ENCODE measurements at regions not wholly inside any gene's neighbourhood (a gene's known extent, or its start where the extent isn't known, plus 50 kb on each side); places are given as distances from the start of the nearest gene placed in this dataset.

DNA sequence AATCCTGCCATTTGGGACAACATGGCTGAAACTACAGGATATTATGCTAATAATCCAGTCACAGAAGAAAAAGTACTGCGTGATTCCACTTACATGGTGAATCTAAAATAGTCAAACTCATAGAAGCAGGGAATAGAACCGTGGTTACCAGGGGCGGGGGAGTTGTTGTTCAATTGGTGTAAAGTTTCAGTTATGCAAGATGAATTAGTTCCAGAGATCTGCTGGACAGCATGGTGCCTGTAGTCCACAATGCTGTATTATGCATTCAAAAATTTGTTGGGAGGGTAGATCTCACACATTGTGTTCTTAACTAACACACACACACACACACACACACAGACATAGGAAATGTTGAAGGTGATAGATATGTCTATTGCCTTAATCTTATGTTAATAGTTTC is 480.5 kb downstream of the DMRT2 start:
- TF ChIP-seq POLR2AphosphoS5 (IDR thresholded peaks at IDR 0.05) (no peak), POLR2A (IDR thresholded peaks at IDR 0.05) (no peak)
- ATAC-seq (ENCODE audit: low FRiP score in 2 of 2) (no peak), DNase-seq (no peak)
- H3K4me1 ChIP-seq = no peaks in the 10 kb centered on the region
- 86 to 89% methylated on average over 3 of the region's 3 CpGs for WGBS, 2 donors
- H3K27me3 ChIP-seq = no peaks in the 10 kb centered on the region
- no peak overlapping the region for H3K27ac ChIP-seq
- no peaks in the 10 kb centered on the region for H3K9me3 ChIP-seq
- no peaks in the 10 kb centered on the region for H3K36me3 ChIP-seq
- no peak overlapping the region for H3K4me3 ChIP-seq

DNA sequence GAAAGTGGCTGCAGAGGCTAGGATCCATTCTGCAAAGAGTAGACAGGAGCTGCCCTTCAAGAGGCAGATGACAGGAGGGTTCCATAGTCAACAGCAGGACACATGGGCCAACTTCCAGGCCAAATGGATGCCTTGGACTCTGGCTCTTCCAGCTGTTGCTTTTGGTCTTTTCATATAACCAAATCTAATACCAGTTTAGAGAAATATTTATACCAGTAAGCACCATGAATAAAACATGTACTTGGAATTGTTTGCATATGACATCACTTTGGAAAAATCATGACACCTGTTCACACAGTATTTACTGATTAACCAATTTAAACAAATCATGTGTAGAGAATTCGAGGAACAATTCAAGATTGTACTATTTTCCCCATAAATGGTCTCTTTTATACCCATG is 481.3 kb downstream of the DMRT2 start:
- H3K4me1 ChIP-seq = no peaks in the 10 kb centered on the region
- TF ChIP-seq, protein P1, sequence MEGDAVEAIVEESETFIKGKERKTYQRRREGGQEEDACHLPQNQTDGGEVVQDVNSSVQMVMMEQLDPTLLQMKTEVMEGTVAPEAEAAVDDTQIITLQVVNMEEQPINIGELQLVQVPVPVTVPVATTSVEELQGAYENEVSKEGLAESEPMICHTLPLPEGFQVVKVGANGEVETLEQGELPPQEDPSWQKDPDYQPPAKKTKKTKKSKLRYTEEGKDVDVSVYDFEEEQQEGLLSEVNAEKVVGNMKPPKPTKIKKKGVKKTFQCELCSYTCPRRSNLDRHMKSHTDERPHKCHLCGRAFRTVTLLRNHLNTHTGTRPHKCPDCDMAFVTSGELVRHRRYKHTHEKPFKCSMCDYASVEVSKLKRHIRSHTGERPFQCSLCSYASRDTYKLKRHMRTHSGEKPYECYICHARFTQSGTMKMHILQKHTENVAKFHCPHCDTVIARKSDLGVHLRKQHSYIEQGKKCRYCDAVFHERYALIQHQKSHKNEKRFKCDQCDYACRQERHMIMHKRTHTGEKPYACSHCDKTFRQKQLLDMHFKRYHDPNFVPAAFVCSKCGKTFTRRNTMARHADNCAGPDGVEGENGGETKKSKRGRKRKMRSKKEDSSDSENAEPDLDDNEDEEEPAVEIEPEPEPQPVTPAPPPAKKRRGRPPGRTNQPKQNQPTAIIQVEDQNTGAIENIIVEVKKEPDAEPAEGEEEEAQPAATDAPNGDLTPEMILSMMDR (IDR thresholded peaks at IDR 0.05) = no peak
- TF ChIP-seq POLR2AphosphoS5 (IDR thresholded peaks at IDR 0.05) (no peak), EP300 (IDR thresholded peaks at IDR 0.05) (no peak), POLR2A (IDR thresholded peaks at IDR 0.05) (no peak)
- H3K27ac ChIP-seq = no peak overlapping the region
- WGBS, 2 donors = 31 to 53% methylated on average over 1 of the region's 1 CpG
- DNase-seq (no peak), ATAC-seq (ENCODE audit: low FRiP score in 2 of 2) (no peak)
- H3K27me3 ChIP-seq = no peaks in the 10 kb centered on the region
- no peaks in the 10 kb centered on the region for H3K36me3 ChIP-seq
- no peak overlapping the region for H3K4me3 ChIP-seq
- H3K9me3 ChIP-seq = no peaks in the 10 kb centered on the region

DNA sequence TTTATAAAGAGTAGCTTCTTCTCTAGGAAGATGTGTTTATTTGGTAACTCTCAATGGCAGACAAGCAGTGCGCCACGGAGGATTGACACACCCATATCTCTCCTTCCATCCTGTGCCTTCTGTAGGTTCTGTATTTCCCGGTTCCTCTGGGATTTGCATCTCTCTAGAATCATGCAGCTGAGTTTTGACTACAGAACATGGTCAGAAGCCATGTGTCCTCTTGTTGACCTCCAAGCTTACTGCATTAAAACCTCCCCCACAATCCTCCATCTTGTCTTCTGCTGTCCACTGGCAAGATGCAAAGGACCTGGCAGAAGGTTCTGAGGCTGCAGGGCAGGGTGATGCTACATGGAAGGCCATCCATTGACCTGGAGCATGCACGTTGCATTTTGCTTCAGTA is 482.0 kb downstream of the DMRT2 start:
- ATAC-seq (ENCODE audit: low FRiP score in 2 of 2) (no peak), DNase-seq (no peak)
- Histone ChIP-seq H3K27me3 (no peaks in the 10 kb centered on the region), H3K27ac (no peak overlapping the region), H3K36me3 (no peaks in the 10 kb centered on the region), H3K4me1 (no peaks in the 10 kb centered on the region), H3K4me3 (no peak overlapping the region), H3K9me3 (no peaks in the 10 kb centered on the region)
- TF ChIP-seq POLR2AphosphoS5 (IDR thresholded peaks at IDR 0.05) (no peak), POLR2A (IDR thresholded peaks at IDR 0.05) (no peak), EP300 (IDR thresholded peaks at IDR 0.05) (no peak)
- TF ChIP-seq, protein P1 (IDR thresholded peaks at IDR 0.05) = no peak
- WGBS, 2 donors = 67 to 83% methylated on average over 4 of the region's 4 CpGs

DNA sequence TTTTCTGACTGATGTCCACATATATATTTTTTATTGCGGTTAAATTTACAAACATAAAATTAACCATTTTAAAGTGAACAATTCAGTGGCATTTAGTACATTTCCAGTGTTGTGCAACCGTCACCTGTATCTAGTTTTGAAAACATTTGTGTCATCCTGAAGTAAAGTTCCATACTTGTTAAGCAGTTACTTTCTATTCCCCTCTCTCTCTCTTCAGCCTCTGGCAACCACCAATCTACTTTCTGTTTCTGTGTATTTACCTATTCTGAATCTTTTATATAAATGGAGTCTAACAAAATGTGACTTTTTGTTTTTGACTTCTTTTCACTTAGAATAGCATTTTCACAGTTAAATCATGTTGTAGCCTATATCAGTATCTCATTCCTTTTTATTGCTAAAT is 480.1 kb upstream of the SMARCA2 start:
- H3K9me3 ChIP-seq = no peaks in the 10 kb centered on the region
- H3K4me3 ChIP-seq = no peak overlapping the region
- H3K27ac ChIP-seq = no peak overlapping the region
- no peak for TF ChIP-seq EP300 (IDR thresholded peaks at IDR 0.05)
- TF ChIP-seq POLR2A (IDR thresholded peaks at IDR 0.05) = no peak
- TF ChIP-seq POLR2AphosphoS5 (IDR thresholded peaks at IDR 0.05) = no peak
- TF ChIP-seq, protein P1 (IDR thresholded peaks at IDR 0.05) = no peak
- DNase-seq = no peak
- WGBS, 2 donors = 88 to 93% methylated on average over 2 of the region's 2 CpGs
- H3K4me1 ChIP-seq = no peaks in the 10 kb centered on the region
- H3K36me3 ChIP-seq = no peaks in the 10 kb centered on the region
- no peak for ATAC-seq (ENCODE audit: low FRiP score in 2 of 2)
- no peaks in the 10 kb centered on the region for H3K27me3 ChIP-seq

DNA sequence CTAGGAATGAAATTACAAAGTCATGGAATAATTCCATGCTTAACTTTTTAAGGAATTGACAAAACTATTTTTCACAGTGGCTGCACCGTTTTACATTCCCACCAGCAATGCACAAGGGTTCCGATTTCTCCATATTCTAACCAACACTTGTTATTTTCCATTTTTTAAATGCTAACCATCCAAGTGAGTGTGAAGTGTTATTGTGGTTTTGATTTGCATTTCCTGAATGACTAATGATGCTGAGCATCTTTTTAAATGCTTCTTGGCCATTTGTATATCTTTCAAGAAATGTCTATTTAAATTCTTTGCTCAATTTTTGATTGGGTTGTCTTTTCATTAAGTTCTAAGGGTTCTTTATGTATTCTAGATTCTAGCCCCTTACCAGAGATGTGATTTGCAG is 479.5 kb upstream of the SMARCA2 start:
- no peaks in the 10 kb centered on the region for H3K27me3 ChIP-seq
- no peaks in the 10 kb centered on the region for H3K9me3 ChIP-seq
- TF ChIP-seq, protein P1 (IDR thresholded peaks at IDR 0.05) = no peak
- no peak for TF ChIP-seq POLR2A (IDR thresholded peaks at IDR 0.05)
- TF ChIP-seq POLR2AphosphoS5 (IDR thresholded peaks at IDR 0.05) = no peak
- no peak for TF ChIP-seq EP300 (IDR thresholded peaks at IDR 0.05)
- ATAC-seq (ENCODE audit: low FRiP score in 2 of 2) = no peak
- H3K27ac ChIP-seq = no peak overlapping the region
- no peaks in the 10 kb centered on the region for H3K4me1 ChIP-seq
- no peak overlapping the region for H3K4me3 ChIP-seq
- no peak for DNase-seq
- WGBS, 2 donors = 81 to 85% methylated on average over 2 of the region's 2 CpGs
- H3K36me3 ChIP-seq = no peaks in the 10 kb centered on the region
